OCI-LY1 (cell line): ENCODE measurements at regions not wholly inside any gene's neighbourhood (a gene's known extent, or its start where the extent isn't known, plus 50 kb on each side); places are given as distances from the start of the nearest gene placed in this dataset.

Source experiments
- CTCF ChIP-seq: fragments of 200-600 bp; sonication (generic), shearing (Covaris generic); IDR thresholded peaks from 2 replicates; pipeline ENCODE4 v1.5.1; 2017; ENCODE audit warnings: mild to moderate bottlenecking, antibody characterized with exemption, low read length, moderate library complexity, mixed read lengths
- EZH2 ChIP-seq: fragments of 200-600 bp; sonication (generic), shearing (Covaris generic); IDR thresholded peaks from 2 replicates; pipeline ENCODE4 v1.8.0; 2017; ENCODE audit warnings: borderline replicate concordance, mixed run types, mild to moderate bottlenecking, antibody characterized with exemption, low read length, moderate library complexity, mixed read lengths

GRCh38 chr9:126217250-126217653 is 109.4 kb upstream of the MVB12B start:
- TF ChIP-seq CTCF = no peak
- no peak for TF ChIP-seq EZH2
